GM04504 (cell line): ENCODE measurements at regions not wholly inside any gene's neighbourhood (a gene's known extent, or its start where the extent isn't known, plus 50 kb on each side); places are given as distances from the start of the nearest gene placed in this dataset.

ENCODE experiments used
- DNase-seq: peaks from one replicate; pipeline ENCODE4 v3.0.0-alpha.2; 2012; ENCODE audit warnings: low read depth

DNA sequence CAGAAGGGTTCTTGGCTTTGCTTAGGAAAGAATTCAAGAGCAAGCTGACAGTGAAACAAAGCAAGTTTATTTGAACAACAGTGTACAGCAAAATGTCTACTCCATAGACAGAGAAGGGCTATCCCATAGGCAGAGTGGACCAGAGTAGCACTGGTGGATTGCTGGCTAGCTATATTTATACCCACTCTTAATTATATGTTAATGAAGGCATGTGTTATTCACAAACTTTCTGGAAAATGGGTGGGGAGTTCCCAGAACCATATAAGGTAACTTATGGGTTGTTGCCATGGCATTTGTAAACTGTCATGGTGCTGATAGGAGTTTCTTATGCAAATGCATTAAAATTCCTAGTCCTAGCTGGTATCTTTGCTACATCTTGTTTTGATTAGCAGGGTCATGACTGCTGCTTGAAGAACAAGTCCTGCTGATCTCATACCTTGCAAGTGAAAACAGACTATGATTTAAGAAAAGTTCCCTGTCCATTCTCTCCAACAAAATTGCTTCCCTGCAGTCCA lies 330.5 kb downstream of the BUD13 start:
- DNase-seq = no peak

DNA sequence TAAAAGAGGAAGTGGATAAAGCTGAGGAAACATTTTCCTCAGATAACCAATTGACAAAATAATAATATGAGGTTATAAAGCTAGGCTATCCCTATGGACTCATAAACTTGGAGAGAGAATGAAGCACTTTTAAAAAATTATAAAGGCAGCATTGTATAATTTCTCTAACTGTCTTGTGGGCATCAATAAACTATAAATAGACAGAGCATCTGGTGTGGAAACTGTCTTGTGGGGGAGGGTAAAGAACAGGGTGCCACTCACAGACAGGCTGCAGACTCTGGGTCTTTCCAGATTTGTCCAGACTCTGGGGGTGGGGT lies 333.5 kb downstream of the BUD13 start:
- no peak for DNase-seq

DNA sequence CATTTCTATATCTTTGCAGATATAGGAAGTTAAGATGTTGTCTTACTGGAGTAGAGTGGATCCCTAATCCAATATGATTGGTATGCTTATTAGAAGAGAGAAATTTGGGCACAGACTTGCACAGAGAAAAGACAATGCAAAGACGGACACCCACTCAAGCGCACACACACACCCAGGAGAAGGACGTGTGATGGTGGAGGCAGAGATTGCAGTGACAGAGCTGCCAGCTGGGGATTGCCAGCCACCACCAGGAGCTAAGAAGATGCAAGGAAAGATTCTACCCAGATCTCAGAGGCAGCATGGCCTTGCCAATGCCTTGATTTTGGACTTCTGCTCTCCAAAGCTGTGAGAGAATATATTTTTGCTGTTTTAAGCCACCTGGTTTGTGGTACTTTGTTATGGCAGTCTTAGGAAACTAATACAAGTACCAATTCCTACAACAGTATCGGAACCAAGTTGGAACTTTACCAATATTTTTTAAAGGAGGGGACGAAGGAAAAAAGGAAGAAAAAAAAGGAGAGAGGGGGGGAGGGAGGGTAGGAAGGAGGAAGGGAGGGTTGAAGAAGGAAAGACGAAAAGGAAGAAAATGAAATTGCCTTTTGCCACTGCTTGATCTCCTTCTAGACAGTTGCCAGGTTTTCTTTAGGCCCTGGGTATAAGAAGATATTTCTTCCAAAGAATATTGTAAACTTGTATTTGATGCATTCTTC lies 334.0 kb downstream of the BUD13 start:
- DNase-seq = no peak

DNA sequence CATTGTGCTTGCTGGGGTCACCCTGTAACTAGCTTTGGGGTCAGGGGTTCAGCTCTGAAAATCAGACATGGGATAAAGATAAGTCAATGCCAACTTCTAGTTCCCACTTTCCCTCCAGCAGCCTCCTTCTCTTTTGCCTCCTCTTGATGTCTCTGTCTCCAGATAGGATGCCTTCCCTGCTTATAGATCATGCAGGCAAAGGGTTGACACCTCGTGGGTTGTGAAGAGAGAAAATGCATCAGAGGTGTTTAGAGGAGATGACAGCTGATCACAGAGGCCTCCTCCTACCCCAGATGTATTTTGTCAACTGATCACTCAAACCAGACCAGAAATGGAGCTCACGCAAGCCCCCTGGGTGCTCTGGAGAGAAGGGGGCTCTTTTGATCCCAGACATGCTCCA lies 337.8 kb downstream of the BUD13 start:
- no peak for DNase-seq

DNA sequence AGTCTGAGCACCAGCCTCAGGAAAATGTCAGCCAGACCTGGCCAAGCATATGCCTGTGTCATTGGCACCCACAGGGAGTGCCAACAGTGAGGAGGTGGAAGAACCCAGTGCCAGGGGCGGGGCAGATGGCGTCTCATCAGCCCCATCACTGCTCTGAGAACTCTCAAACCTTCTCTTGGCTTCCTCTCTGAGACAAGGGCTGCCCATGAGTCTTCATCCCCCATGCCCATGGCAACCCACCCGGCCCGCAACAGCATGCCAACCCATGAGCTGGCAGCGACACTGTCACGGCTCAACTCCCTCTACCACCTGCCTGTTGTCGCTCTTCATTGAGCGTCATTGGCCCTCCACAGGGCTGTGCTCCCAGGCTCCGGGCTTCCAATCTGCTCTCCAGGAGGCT lies 340.5 kb downstream of the BUD13 start:
- DNase-seq = no peak

DNA sequence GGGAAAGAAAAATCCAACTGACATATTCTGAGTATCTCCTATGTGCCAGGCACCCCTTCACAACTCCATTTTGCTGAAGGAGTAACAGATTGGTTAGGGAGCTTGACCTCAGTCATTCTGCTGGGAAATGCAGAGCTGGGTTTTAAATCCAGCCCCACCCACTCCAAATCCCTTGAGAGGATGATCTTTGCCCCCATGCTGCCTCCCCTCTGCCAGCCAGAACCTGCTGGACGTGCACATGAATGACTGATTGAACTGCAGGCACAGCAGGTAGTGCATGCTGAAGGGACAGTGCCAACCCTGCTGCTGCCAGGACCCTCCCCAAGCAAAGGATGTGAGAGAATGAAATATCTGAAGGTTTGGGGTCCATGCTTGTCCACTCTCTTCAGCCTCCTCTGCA lies 340.9 kb downstream of the BUD13 start:
- DNase-seq = no peak

DNA sequence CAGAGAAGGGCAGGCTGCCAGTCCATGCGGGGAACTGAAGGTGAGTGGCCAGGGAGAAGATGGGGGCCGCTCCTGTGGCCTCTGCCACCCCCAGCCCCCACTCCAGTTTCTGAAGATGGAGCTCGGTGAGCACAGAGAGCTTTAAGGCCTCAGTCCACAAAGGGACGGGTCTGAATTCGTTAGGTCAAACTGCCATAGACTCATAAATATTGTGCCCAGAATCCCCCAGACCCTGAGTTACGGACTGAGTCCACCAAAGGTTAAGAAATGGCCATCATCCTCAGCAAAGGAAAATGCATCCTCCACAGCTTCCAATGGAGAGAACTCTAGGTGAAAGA lies 344.2 kb downstream of the BUD13 start:
- DNase-seq = no peak

DNA sequence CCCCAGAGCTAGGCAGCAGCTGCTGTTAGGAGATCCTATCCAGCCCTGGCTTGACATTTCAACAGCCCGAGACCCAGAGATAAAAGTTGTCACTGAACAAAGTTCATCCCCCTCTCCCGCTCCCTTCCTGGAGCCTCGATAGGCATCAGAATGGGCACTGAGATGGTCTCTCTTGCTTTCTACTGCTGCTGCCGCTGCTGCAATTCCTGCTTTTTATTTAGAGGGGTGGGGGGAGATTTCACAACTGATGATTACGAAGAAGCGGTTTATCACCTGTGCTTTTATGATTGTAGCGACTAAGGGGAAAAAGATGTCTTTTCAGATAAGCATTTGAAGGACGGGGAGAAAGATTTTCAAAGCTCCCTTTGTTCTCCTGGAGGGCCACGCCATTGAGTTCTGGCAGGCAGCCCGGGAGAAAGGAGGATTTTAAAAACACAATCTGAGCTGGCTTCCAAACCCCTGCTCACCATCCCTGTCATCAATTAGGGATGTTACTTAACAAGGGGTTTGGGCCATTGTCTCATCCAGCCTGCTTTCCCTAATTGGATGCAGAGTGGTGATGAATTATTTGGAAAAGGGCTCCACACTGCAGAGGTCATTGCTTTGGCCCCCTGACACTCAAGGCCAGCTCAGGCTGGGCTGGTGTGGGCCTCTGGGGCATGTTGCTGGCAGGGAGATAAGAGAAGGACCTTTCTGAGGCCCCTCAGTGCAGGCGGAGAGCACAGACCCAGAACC lies 344.7 kb downstream of the BUD13 start:
- no peak for DNase-seq

DNA sequence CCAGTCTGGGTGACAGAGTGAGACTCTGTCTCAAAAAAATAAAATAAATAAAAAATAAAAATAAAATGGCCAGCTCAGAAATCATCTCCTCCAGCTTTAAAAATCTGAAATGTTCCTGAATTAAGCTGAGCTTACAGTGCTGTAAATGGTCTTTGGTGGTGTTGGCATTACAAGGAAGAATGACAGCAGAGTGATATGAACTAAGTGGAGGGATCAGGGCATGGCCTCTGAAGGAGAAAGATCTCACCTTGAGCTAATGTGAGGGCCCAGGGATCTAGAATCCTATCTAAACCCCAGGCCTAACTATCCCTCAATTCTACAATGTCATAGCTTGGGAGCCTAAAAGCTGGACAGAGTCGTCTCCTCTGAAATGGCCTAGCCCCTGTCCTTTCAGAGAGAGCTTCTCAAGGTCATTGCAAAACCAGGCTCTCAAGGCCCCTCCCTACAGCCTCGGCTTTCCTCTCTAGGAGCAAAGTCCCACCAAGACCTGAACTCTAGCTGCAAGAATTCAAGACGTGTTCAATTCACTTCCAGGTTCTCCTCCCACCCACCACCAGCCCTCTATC lies 345.4 kb downstream of the BUD13 start:
- DNase-seq = no peak

DNA sequence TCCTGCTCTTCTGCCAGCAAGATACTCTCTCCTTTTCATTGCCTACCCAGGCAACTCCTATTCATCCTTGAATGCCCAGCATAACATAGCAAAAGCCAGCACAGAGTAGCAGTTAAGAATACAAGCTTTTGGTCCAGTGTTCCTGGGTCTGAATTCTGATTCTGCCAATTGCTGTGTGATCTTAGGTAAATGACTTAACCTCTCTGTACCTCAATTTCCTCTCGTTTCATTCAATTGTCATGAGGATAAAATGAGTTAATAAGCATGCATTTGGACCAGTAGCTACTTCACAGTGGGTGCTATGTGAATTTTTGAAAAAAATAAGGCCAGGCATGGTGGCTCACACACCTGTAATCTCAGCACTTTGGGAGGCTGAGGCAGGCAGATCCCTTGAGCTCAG lies 346.0 kb downstream of the BUD13 start:
- DNase-seq = no peak

DNA sequence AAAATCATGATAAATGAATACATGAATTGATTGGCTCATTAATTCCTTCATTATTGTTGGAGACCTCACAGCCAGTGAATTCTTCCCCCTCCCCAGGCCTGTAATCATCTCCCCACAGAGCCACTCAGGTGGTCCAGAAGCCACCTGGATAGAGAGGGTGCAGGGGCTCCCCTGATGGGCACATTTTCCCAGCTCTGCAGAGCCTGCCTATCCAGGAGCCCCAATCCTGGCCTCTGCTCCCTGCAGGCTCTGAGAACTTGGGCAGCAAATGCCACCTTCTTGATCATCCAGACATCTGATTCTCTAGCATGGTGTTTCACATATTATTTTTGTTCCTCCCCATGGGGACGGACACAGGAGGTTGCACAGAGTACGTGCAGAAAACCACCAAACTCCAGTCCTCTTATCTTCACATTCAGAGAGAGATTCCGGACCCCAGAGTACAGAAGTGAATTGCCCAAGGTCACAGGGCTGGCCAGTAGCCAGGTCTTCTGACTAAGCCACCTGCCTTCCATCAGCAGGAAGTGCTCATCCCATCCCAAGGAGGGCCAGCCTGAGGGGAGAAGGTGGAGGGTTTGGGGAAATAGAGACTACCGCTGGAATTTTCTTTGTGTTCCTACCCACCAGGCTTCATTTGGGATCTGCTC lies 348.0 kb downstream of the BUD13 start:
- no peak for DNase-seq

DNA sequence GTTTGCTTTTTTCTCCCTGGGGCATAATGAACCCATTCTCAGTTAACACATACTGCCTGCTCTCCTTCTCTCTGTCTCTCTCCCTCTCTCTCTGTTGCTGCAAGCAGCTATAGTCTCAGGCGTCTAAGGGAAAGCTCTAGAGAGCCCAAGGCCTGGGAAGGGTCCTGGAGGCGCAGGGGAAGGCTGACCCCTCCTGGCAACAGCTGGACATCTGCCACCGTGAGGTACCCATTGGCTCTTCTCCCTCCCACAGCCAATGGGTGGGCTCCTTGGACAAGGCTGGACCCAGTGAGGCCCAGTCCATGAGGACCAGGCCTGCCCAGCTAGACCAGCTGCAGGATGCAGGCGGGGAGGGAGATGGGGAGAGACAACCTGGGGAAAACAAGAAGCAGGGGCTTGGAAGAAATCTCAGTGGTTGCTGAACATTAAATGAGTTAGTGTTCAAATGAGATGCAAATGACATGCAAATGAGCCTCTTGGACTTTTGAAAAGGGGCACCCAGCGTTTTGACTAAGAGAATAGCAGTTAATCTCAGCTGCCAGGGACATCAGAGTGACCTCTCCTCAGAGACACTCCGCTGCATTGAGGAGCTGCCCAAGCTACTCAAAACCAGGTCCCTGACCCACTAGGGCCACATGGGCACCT lies 349.7 kb downstream of the BUD13 start:
- no peak for DNase-seq

DNA sequence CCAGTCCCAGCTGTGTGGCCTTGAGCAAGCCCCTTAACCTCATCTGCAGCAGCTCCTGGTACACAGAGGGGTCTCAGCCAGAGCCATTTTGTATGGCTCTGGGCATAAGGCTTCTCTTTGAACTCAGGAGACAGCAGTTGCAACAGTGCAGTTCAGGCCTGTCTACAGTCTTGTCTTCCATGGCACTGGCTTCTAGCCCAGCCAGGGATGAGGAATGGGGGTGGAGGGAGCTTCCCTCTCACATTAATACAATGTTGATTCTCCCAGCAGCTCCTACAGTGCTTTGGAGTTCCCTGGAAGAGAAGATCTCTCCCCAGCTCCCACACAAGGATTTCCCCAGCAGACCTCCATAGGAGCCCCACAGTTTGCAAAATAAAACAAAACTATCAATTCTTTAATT lies 350.2 kb downstream of the BUD13 start:
- no peak for DNase-seq

DNA sequence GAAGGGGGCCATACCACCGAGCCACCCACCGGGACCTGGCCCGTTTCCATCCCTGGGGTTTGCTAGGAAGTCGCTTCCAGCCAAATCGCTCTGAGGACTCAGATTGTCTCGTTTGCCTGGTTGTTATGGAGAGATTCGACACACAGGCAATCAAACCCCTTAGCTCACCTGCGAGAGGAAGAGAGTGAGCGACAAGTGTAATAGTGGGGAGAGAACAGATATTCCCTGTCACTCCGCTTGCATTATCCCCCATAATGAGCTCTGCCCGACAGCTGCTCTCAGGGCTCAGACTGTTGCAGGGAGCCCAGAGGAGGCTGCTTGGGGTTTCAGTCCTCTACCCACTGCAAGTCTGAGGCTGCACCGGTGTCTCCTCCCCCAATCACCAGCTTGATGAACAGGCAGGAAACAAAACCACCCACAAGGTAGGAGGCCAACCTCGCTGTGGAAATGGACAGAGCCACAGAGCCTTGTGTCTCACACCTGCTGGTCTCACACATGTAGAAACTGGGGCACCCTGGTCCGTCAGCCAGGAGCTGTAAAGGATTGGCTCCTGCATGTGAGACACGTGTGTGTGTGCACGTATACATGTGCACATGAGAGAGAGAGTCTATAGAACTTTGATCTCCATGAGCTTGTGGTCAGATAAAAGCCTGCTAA lies 351.1 kb downstream of the BUD13 start:
- DNase-seq = no peak

DNA sequence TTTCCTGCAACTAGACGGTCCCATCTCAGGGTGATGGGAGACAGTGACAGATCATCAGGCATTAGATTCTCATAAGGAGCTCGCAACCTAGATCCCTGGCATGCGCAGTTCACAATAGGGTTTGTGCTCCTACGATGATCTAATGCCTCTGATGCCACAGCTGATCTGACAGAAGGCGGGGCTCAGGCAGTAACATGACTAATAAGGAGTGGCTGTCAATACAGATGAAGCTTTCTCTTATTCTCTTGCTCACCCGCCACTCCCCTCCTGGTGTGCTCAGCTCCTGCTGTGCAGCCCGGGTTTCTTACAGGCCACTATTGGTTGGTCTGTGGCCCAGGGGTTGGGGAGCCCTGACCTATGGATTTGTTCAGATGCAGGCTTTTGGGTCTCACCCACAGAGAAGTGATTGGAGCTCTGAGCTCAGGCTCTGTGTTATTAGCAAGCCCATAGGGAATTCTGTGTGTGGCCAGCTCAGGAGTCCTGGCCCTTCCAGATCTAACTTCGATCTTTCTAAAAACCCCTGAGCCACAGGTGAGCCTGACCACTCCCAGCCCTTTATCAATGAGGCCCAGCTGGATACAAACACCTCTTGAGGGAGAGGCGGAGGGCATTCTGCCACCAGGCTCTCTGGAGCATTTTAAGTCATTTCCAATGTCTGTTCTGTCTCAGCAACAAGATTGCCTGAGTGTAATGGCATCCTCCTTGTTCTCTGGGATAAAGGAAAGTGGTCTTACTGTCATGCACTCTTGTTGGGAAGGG lies 351.8 kb downstream of the BUD13 start:
- no peak for DNase-seq

DNA sequence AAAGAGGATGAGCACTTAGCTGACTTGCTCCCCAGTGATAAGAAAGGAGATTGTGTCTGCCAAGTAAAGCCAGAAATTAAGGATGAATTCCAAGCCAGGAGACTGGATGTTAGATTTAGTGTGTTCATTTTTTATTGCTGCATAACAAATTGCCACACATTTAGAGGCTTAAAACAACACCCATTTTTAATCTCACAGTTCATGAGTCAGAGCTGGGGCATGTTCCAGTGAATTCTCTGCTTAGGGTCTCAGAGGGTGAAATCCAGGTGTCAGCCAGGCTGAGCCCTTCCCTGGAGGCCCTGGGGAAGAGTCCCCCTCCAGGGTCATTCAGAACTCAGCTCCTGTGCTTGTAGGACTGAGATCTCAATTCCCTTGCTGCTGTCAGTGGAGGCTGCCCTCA lies 352.8 kb downstream of the BUD13 start:
- DNase-seq = no peak

DNA sequence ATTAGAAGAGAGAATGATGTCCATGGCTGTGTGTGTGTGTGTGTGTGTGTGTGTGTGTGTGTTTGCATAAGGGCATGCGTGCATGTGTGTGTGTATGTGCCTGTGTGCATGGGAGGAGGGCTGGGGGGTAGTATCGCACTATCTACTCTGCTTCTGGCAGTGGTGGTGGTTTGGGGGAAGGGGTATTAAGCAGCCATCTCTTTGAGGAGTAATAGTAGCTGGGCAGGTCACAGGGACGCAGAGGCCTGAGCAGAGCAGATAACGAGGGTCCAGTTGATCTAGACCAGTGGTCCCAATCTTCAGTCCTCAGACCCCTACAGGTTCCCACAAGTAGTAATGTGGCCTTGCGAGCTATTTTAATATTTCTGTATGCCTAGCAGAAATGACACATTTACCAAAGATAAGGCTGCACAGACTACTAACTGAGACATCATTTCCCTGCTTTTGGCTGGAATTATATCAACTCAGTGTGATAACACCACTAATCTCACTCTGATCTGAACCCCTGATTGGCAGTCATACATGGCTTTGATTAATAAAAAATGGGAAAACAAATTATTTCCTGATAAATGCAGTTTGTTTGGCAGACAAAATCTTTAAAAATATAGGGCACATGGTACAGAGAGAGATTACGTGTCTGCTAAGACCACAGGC lies 354.3 kb downstream of the BUD13 start:
- no peak for DNase-seq

DNA sequence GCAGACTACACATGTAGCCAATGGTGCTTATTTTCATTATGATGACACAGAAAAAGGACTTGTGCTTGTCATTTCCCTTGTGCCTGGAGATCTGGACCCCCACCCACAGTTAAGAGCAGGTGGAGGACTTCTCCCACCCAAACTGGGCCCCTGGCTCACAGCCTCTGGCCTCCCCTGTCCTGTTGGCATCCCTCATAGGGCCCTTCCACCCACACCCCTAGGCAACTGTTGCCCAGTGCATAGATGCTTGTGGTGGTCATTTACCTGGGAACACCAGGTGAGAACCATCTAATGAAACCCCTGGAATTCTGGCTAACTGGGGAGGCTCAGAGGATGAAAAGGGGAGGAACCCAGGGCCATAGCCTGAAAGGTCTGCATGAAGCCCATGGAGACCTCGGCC lies 355.9 kb downstream of the BUD13 start:
- no peak for DNase-seq

DNA sequence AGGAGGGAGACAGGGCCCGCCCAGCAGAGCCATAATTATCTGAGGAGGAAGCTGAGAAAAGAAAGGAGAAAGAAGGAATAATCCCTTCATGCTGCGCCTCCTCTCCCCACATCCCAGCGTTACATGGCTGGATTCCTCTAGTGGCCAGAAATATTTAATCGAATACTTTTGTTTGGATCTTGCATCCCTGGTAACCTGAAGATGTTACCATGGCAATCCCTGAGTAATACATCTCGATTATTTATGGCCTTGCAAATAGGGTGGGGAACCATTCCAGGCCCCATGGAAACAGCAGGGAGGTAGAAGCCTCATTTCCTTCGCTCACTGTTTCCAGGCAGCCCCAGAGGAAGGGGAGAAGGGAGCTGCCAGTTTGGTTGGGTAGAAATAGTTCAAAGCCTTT lies 357.7 kb downstream of the BUD13 start:
- DNase-seq = no peak

DNA sequence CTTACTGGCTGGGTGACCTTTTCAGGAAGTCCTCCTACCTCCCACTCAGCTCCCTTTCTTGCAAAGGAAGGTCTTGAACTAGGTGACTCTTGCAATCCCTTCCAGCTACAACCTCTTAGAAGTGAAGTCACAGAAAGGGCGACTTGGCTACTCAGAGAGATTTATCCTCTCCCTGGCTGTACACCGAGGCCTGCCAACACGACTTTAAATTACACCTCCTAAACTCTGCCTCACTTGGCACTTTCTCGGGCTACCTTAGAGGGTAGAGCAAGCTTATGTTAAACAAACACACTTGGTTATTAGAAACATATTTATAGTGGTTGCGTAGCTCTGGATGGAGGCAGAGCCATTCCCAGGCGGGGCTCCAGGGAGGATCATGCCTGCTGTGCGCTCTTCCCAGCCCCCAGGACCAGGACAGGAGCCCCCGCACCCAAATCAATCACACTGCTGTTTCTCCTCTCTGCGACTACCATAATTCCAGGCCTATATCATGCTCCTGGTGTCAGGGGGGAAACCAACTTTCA lies 358.4 kb downstream of the BUD13 start:
- DNase-seq = no peak
